ENCODE measurements at regions not wholly inside any gene's neighbourhood (a gene's known extent, or its start where the extent isn't known, plus 50 kb on each side); places are given as distances from the start of the nearest gene placed in this dataset.

GRCh38 chr13:78238911-78239310 lies 320.3 kb upstream of the EDNRB start:
- TF ChIP-seq EP300 (IDR thresholded peaks at IDR 0.05) (no peak), POLR2A (IDR thresholded peaks at IDR 0.05) (no peak), CTCF (IDR thresholded peaks at IDR 0.05) (no peak)

Data from gastroesophageal sphincter (tissue), 3 donors.